Erythroblast (primary cell): ENCODE measurements at regions not wholly inside any gene's neighbourhood (a gene's known extent, or its start where the extent isn't known, plus 50 kb on each side); places are given as distances from the start of the nearest gene placed in this dataset.

Experiments used
- GATA1 ChIP-seq: IDR thresholded peaks from 2 replicates; pipeline ENCODE4 v1.6.1; 2011; ENCODE audit warnings: low read depth, mild to moderate bottlenecking, control low read depth, low read length, moderate library complexity
- POLR2A ChIP-seq: IDR thresholded peaks from 2 replicates; pipeline ENCODE4 v1.6.1; 2011; ENCODE audit warnings: mild to moderate bottlenecking, low read length

DNA sequence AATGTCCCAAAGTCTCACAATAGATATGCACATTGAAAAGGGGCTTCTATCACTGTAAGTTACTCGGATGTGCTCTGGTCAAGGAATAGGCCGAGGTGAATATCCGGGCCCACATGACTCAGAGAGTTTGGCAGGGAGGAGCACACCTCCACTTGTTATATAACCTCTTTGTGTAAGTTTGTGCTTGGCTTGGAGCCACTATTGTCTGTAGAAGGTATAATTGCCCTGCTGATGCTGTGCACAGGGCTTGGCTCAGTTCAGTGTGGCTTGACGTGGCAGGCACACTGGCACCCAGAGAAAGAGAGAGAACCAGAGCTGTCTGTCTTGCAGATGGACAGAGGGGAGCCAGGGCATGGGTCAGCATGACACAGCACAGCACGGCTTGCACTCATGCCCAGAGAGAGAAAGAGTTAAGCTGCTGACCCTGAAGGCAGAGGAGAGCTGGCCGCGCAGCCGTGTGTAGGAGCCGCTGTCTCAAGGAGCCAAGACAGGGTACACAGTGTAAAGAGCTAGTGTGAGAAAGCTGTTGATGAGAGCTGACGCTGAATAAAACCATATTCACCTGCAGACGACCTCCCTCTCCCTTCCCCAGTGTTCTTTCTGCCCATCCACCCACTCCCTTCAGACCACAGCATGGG lies 482.5 kb downstream of the C6orf118 start:
- no peak for TF ChIP-seq POLR2A
- no peak for TF ChIP-seq GATA1
